ENCODE measurements at regions not wholly inside any gene's neighbourhood (a gene's known extent, or its start where the extent isn't known, plus 50 kb on each side); places are given as distances from the start of the nearest gene placed in this dataset.

- Histone ChIP-seq H3K36me3 (no peaks in the 10 kb centered on the region), H3K4me3 (no peak overlapping the region), H3K9me3 (no peaks in the 10 kb centered on the region), H3K27ac (no peak overlapping the region), H3K27me3 (no peaks in the 10 kb centered on the region), H3K4me1 (no peaks in the 10 kb centered on the region)
- intact Hi-C loops (cut with DNase I; ENCODE audit: low total_unique reads), result no loop called here
- no peak for TF ChIP-seq EP300 (IDR thresholded peaks at IDR 0.05)
- no peak for TF ChIP-seq CTCF (IDR thresholded peaks at IDR 0.05)
- TF ChIP-seq POLR2AphosphoS5 (IDR thresholded peaks at IDR 0.05), result no peak
- no peak for TF ChIP-seq POLR2A (IDR thresholded peaks at IDR 0.05)
- 73 to 89% (median 78%) methylated on average over 1 of the region's 1 CpG for WGBS, 5 donors
- DNase-seq, result no peak
Measured at GRCh38 chr12:34190054-34190453, 167.8 kb downstream of the ALG10 start.

GRCh38 chr12:34198924-34199323 lies 176.6 kb downstream of the ALG10 start:
- no peak for DNase-seq
- WGBS, 5 donors, result 61 to 71% (median 68%) methylated on average over 7 of the region's 7 CpGs
- H3K4me3 ChIP-seq, result no peak overlapping the region
- H3K36me3 ChIP-seq, result no peaks in the 10 kb centered on the region
- no peaks in the 10 kb centered on the region for H3K4me1 ChIP-seq
- no peaks in the 10 kb centered on the region for H3K27me3 ChIP-seq
- no peaks in the 10 kb centered on the region for H3K9me3 ChIP-seq
- intact Hi-C loops (cut with DNase I; ENCODE audit: low total_unique reads), result no loop called here
- no peak for TF ChIP-seq EP300 (IDR thresholded peaks at IDR 0.05)
- no peak for TF ChIP-seq POLR2A (IDR thresholded peaks at IDR 0.05)
- no peak for TF ChIP-seq CTCF (IDR thresholded peaks at IDR 0.05)
- no peak for TF ChIP-seq POLR2AphosphoS5 (IDR thresholded peaks at IDR 0.05)
- H3K27ac ChIP-seq, result no peak overlapping the region

DNA sequence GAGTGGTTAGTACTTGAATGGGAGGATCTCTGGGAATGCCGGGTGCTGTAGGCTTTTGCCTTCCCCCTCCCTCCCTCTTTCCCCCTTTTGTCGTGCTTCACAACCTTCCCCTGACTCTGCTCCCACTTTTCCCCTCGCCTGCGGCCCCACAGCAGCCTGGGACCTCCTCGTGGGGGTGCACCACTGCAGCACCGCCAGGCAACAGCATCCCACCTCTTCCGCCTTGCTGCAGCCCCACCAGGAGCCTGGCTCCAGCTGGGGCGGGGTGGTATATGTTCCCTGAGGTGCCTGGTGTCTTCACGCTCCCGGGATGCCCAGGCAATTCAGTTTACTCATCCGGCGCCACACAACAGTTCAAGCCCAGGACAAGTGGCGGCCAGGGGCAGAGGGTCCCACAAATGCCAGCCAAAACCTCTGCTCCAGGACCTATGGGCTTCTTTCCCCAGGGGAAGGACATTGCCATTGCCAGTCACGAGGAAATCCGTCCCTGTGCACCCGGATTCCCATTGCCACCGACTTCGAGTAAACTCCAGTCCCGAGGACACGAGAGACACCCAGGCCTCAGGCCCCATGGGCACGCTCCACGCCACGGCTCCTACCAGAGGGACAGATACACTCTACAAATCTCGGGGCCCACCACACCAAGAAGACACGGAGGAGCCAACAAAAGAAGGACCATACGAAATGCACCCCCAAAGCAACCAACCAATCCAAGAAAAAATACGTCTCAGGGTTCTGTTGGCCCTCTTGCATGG lies 181.7 kb downstream of the ALG10 start:
- TF ChIP-seq CTCF (IDR thresholded peaks at IDR 0.05), result no peak
- no peak for TF ChIP-seq EP300 (IDR thresholded peaks at IDR 0.05)
- TF ChIP-seq POLR2A (IDR thresholded peaks at IDR 0.05), result no peak
- TF ChIP-seq POLR2AphosphoS5 (IDR thresholded peaks at IDR 0.05), result no peak
- Histone ChIP-seq H3K4me3 (no peak overlapping the region), H3K27ac (no peak overlapping the region), H3K36me3 (no peaks in the 10 kb centered on the region), H3K4me1 (no peaks in the 10 kb centered on the region), H3K9me3 (peaks cover 0 to 10% (median 0%) of the 10 kb centered on the region in 4 donors), H3K27me3 (no peaks in the 10 kb centered on the region)
- DNase-seq, result no peak
- intact Hi-C loops (cut with DNase I; ENCODE audit: low total_unique reads), result no loop called here
- 81 to 86% (median 83%) methylated on average over 26 to 27 of the region's 27 CpGs for WGBS, 5 donors

DNA sequence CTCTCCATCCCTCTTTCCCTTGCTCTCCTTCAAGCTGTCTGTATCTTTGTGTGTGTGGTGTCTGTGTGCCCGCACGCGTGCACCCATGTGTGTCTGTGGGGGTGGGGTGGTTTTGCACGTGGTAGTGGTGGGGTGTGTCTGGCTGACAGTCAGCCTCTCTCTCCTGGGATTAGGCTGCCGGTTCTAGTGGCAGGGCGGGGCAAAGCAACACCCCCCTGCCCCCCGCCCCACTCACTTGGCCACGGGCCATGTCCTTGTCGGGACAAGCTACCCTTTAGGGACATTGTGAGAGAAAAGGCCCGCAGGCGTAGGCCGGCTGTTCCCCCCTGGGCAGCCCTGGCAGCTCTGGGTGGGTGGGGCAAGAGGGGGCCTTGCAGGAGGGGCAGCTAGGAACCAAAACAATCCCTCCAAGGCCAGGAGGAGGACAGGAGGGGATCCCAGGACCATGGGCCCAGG lies 182.6 kb downstream of the ALG10 start:
- Histone ChIP-seq H3K9me3 (peaks cover 0 to 12% (median 0%) of the 10 kb centered on the region in 4 donors), H3K36me3 (no peaks in the 10 kb centered on the region), H3K4me1 (no peaks in the 10 kb centered on the region), H3K4me3 (no peak overlapping the region), H3K27me3 (no peaks in the 10 kb centered on the region), H3K27ac (no peak overlapping the region)
- DNase-seq, result no peak
- intact Hi-C loops (cut with DNase I; ENCODE audit: low total_unique reads), result no loop called here
- WGBS, 5 donors, result 76 to 87% (median 86%) methylated on average over 10 to 12 of the region's 12 CpGs
- TF ChIP-seq EP300 (IDR thresholded peaks at IDR 0.05) (no peak), POLR2AphosphoS5 (IDR thresholded peaks at IDR 0.05) (no peak), POLR2A (IDR thresholded peaks at IDR 0.05) (no peak), CTCF (IDR thresholded peaks at IDR 0.05) (no peak)

Data from stomach (tissue), 8 donors.